Breast epithelium (tissue), 4 donors: ENCODE measurements at regions not wholly inside any gene's neighbourhood (a gene's known extent, or its start where the extent isn't known, plus 50 kb on each side); places are given as distances from the start of the nearest gene placed in this dataset.
A peak's percentile ranks its signal among the peaks of the same experiment; 100 is the strongest.

Experiments used
- DNase-seq, 2 donors: peaks; one replicate each; pipeline ENCODE4 v3.0.0-alpha.2; 2019; ENCODE audit warnings: low spot score in 2 of 2
- H3K27ac ChIP-seq, 2 donors: fragments of 200-600 bp; sonication (generic) in 1 of 2; one replicate each; pipeline ENCODE4 v1.5.1; 2016 to 2019; ENCODE audit warnings: mild to moderate bottlenecking in 1 of 2
- H3K27me3 ChIP-seq, 2 donors: fragments of 200-600 bp; sonication (generic) in 1 of 2; one replicate each; pipeline versions ENCODE4 v1.5.1 to v1.6.0; 2017 to 2019; ENCODE audit warnings: control low read depth in 1 of 2, mild to moderate bottlenecking in 1 of 2
- H3K36me3 ChIP-seq: fragments of 200-600 bp; one replicate; pipeline ENCODE4 v1.5.1; 2019
- H3K4me1 ChIP-seq, 2 donors: fragments of 200-600 bp; sonication (generic); one replicate each; pipeline ENCODE4 v1.5.1; 2016 to 2019; ENCODE audit warnings: control low read depth in 1 of 2
- H3K4me3 ChIP-seq, 3 donors: fragments of 200-600 bp; sonication (generic); 1 replicate in 2 of 3; 2 replicates in 1 of 3; pipeline ENCODE4 v1.5.1; 2016 to 2019; ENCODE audit warnings: mild to moderate bottlenecking in 3 of 3, moderate library complexity in 2 of 3
- H3K9me3 ChIP-seq, 2 donors: fragments of 200-600 bp; sonication (generic) in 1 of 2; one replicate each; pipeline ENCODE4 v1.5.1; 2016 to 2019; ENCODE audit warnings: control low read depth in 1 of 2
- POLR2A ChIP-seq: fragments of 450-650 bp; IDR thresholded peaks from one replicate; pipeline ENCODE4 v1.6.1; 2016; ENCODE audit warnings: antibody characterized with exemption, mild to moderate bottlenecking, moderate library complexity
- POLR2AphosphoS5 ChIP-seq, 3 donors: sonication (generic); formaldehyde crosslinking; IDR thresholded peaks; one replicate each; pipeline ENCODE4 v1.6.1; 2017; ENCODE audit warnings: antibody characterized with exemption in 3 of 3
- intact Hi-C: fragments of 100-400 bp; cut with DNase I; formaldehyde crosslinking; loops from one replicate; pipeline ENCODE4 v1.15.1; 2023; ENCODE audit warnings: low total_unique reads
- TF ChIP-seq, protein P1 (sequence below), 3 donors: fragments of 450-650 bp; IDR thresholded peaks; one replicate each; pipeline ENCODE4 v1.5.1; 2016 to 2017; ENCODE audit warnings: antibody characterized with exemption in 3 of 3, mild to moderate bottlenecking in 3 of 3, moderate library complexity in 3 of 3

DNA sequence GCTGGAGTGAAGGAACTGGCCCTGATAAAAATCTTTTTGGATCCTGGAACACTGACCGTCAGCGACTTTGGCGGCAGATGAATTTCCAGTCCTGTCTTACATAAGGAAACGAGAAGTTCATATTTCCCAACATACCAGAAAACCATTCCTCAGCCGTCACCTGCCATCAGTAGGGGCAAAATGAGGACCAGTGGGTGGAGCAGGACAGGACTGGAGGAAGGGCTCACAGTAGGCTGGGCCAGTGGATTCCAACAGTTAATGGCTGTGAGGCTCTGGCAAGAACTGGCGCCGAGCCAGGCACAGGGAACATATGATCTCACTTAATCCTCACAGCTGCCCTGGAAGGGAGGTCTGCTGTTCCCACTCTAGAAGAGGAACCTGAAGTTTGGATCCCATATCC lies 67.2 kb upstream of the FAM181A start:
- peak; percentile 67 for DNase-seq
- Histone ChIP-seq H3K36me3 (no peaks in the 10 kb centered on the region), H3K27me3 (no peaks in the 10 kb centered on the region), H3K4me3 (no peak overlapping the region), H3K27ac (peak overlapping the region; percentile 76), H3K9me3 (no peaks in the 10 kb centered on the region), H3K4me1 (no peaks in the 10 kb centered on the region)
- intact Hi-C loops: no loop called here
- TF ChIP-seq POLR2AphosphoS5 (IDR thresholded peaks at IDR 0.05): peak in 1 of 3 donors; percentile 14
- no peak for TF ChIP-seq POLR2A
- TF ChIP-seq, protein P1, sequence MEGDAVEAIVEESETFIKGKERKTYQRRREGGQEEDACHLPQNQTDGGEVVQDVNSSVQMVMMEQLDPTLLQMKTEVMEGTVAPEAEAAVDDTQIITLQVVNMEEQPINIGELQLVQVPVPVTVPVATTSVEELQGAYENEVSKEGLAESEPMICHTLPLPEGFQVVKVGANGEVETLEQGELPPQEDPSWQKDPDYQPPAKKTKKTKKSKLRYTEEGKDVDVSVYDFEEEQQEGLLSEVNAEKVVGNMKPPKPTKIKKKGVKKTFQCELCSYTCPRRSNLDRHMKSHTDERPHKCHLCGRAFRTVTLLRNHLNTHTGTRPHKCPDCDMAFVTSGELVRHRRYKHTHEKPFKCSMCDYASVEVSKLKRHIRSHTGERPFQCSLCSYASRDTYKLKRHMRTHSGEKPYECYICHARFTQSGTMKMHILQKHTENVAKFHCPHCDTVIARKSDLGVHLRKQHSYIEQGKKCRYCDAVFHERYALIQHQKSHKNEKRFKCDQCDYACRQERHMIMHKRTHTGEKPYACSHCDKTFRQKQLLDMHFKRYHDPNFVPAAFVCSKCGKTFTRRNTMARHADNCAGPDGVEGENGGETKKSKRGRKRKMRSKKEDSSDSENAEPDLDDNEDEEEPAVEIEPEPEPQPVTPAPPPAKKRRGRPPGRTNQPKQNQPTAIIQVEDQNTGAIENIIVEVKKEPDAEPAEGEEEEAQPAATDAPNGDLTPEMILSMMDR (IDR thresholded peaks at IDR 0.05): no peak

DNA sequence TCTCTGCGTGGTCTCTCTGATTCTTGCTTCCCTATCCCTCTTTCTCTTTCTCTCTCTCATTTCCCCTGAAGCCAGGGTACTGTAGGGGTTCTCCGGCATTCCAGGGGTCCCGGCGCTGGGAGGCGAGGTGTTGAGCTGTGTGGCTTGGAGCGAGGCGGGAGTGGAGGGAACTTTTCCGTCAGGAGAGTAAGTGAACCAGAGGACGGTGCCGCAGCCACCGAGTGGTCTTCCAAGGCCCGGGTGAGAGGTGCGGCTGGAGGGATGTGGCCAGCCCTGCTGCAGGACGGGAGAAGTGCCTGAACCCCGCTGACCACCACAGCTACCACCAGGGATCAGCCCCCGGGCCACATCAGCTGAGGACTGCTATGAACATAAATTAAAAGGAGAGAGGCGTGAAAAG lies 68.2 kb upstream of the FAM181A start:
- H3K4me1 ChIP-seq: no peaks in the 10 kb centered on the region
- TF ChIP-seq POLR2A (no peak), POLR2AphosphoS5 (IDR thresholded peaks at IDR 0.05) (no peak)
- TF ChIP-seq, protein P1 (IDR thresholded peaks at IDR 0.05): no peak
- no peak for DNase-seq
- H3K4me3 ChIP-seq: no peak overlapping the region
- H3K27ac ChIP-seq: peak overlapping the region; percentile 76
- H3K27me3 ChIP-seq: no peaks in the 10 kb centered on the region
- H3K36me3 ChIP-seq: no peaks in the 10 kb centered on the region
- intact Hi-C loops: no loop called here
- no peaks in the 10 kb centered on the region for H3K9me3 ChIP-seq

GRCh38 chr14:93857500-93858283 lies 69.4 kb upstream of the PRIMA1 start:
- H3K27ac ChIP-seq: no peak overlapping the region
- peak in 1 of 2 donors; percentile 39 for DNase-seq
- no peaks in the 10 kb centered on the region for H3K4me1 ChIP-seq
- no peaks in the 10 kb centered on the region for H3K27me3 ChIP-seq
- no peaks in the 10 kb centered on the region for H3K36me3 ChIP-seq
- no peaks in the 10 kb centered on the region for H3K9me3 ChIP-seq
- H3K4me3 ChIP-seq: no peak overlapping the region
- intact Hi-C loops: no loop called here
- peak in 1 of 3 donors; percentile 16 for TF ChIP-seq POLR2AphosphoS5 (IDR thresholded peaks at IDR 0.05)
- TF ChIP-seq, protein P1 (IDR thresholded peaks at IDR 0.05): no peak

- Histone ChIP-seq H3K36me3 (no peaks in the 10 kb centered on the region), H3K4me1 (no peaks in the 10 kb centered on the region), H3K4me3 (no peak overlapping the region), H3K9me3 (no peaks in the 10 kb centered on the region), H3K27me3 (no peaks in the 10 kb centered on the region), H3K27ac (no peak overlapping the region)
- intact Hi-C loops: no loop called here
- TF ChIP-seq POLR2A (no peak), POLR2AphosphoS5 (IDR thresholded peaks at IDR 0.05) (no peak)
- TF ChIP-seq, protein P1 (IDR thresholded peaks at IDR 0.05): no peak
- no peak for DNase-seq
Measured at GRCh38 chr14:93857081-93857480, 68.8 kb upstream of the PRIMA1 start.

DNA sequence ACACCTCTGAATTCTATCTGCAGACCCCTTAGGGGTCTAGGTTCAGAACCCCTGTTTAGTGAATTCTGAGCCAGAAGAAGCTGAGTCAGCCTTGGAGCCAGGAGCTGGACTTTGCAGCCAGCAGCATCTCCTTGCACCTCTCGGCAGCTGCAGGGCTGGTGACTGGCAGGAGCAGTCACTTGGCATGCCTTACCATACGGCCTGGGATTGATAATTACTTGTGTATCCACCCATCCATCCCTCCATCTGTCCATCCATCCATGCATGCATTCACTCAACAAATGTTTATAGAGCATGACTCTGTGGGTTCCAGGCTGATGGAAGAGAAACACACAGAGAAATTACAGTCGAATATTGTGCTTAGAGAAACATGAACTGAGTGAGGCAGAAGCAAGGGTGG lies 67.5 kb upstream of the PRIMA1 start:
- no peaks in the 10 kb centered on the region for H3K27me3 ChIP-seq
- no peak overlapping the region for H3K27ac ChIP-seq
- no peaks in the 10 kb centered on the region for H3K4me1 ChIP-seq
- no peak overlapping the region for H3K4me3 ChIP-seq
- H3K36me3 ChIP-seq: no peaks in the 10 kb centered on the region
- H3K9me3 ChIP-seq: no peaks in the 10 kb centered on the region
- intact Hi-C loops: no loop called here
- TF ChIP-seq, protein P1 (IDR thresholded peaks at IDR 0.05): no peak
- no peak for TF ChIP-seq POLR2A
- no peak for TF ChIP-seq POLR2AphosphoS5 (IDR thresholded peaks at IDR 0.05)
- no peak for DNase-seq
